Right forelimb (tissue), 1 donor: ENCODE measurements at regions not wholly inside any gene's neighbourhood (a gene's known extent, or its start where the extent isn't known, plus 50 kb on each side); places are given as distances from the start of the nearest gene placed in this dataset.

Experiments used
- DNase-seq: peaks from one replicate; pipeline ENCODE4 v3.0.0-alpha.2; 2018

GRCh38 chrY:15689994-15690393 is 1165.7 kb downstream of the NLGN4Y start:
- DNase-seq = no peak

GRCh38 chrY:15702131-15702530 is 1177.8 kb downstream of the NLGN4Y start:
- DNase-seq = no peak

DNA sequence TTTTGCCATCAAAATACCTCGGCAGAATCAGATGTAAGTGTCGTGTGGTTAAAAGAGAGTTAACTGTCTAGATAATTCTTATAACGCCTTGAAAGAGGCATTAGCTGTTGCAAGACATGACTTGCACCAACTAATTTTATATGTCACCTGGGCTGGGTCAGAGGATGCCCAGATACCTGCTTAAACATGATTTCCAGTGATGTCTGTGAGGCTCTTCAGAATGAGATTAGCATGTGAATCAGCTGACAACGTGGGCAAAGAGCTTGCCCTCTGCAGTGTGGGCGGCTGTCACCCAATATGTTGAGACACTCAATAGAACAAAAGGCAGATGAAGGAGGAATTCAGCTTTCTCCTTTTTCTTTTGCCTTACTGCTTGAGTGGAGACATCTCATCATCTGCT is 1180.6 kb downstream of the NLGN4Y start:
- DNase-seq = no peak

DNA sequence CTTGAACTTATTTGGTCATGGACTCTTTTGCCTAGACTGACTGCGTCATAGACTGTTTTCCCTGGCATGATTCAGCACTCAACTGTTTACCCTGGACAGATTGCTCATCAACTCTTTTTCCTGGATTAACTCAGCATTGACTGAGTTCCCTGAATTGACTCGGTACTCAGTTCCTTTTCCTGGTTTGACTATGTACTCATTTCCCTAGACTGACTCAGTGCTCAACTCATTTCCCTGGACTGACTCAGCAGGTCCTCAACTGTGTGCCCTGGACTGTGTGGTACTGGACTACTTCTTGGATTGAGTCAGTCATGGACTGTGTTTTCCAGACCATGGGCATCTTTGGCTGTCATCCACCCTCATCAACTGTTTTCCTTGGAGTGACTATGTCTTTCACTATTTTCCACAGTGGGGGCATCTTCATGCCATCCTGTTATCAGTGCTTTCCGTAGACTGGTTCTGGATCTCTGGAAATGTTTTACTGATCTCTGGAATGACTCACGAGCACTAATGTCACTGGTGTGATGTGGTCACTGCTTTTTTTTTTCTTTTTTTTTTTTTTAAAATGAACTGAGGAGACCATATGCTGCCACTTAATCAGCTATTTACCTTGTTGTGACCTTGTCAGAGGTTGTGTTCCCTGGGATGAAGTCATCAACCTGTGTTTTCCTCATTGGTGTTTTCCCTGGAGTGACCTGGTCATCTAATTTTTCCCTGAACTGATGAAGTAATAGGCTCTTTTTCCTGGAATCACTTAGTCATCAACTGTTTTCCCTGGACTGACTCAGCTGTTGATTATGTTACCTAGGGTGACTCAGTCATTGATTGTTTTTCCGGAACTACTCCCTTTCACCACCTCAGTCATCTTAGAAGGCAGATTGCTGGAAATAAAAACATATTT is 1225.5 kb downstream of the NLGN4Y start:
- no peak for DNase-seq

DNA sequence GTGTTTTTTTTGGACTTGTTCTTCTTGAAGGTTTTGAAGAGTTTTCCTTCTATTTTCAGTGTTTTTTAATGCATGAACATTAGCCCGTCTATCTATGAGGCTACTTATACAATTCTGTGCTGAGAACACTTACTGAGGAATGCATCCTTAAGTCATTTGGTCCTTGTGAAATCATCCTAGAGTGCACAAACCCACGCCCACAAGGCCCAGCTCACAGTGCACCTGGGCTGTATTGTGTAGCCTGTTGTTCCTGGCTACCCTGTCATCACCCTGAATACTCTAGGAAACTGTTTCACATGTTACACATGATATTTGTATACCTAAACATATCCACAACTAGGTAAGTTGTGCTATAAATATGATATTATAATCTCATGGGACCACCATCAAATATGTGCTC is 1226.7 kb downstream of the NLGN4Y start:
- DNase-seq = no peak

DNA sequence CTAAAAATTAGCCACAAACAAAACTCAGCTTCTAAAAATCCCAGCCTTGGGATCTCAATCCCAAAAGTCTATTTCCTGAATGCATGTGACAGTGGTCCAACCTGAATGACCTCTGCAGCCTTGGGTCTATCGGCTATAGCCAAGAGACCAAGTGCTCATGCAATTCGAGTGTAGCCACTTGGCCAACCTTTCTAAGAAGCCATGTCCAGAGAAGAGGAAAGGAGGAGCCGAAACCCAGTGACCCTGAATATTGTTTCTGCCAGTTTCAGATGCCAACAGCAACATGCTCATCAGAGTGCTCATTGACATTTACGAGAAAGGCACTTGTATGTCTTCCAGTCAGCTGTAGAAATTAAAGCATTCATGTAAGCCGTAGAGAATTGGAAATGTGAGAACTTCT is 1231.9 kb downstream of the NLGN4Y start:
- DNase-seq = no peak

DNA sequence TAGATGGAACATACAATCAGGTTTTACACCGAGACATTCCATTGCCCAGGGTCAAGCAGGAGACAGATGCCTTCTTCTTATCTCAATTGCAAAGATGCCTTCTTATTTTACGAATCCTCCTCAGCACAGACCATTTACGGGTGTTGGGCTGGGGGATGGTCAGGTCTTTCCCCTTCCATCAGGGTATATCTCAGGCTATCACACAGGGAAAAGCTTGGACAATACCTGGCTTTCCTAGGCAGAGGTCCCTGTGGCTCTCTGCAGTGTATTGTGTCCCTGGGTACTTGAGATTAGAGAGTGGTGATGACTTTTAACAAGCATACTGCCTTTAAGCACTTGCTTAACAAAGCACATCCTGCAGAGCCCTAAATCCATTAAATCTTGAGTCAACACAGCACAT is 1249.2 kb downstream of the NLGN4Y start:
- DNase-seq = no peak

DNA sequence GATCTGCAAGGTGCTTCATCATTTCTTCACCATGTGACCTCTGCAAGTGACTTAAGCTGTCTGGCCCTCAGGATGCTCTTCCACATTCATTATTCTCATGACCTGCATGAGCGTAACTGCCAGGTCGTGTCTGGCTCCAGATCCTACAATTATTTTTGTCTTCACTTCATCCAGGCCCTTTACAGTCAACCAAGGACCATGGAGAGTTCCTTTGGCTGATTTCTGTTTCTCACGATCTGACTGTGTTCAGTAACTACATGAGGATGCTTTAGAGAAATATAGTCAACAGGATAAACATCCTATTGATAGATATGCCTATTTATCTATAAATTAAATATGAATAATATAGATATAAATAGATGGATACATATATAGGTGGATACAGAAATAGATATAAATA is 1251.6 kb downstream of the NLGN4Y start:
- DNase-seq = no peak

GRCh38 chrY:15779891-15780290 is 1255.6 kb downstream of the NLGN4Y start:
- DNase-seq = no peak

DNA sequence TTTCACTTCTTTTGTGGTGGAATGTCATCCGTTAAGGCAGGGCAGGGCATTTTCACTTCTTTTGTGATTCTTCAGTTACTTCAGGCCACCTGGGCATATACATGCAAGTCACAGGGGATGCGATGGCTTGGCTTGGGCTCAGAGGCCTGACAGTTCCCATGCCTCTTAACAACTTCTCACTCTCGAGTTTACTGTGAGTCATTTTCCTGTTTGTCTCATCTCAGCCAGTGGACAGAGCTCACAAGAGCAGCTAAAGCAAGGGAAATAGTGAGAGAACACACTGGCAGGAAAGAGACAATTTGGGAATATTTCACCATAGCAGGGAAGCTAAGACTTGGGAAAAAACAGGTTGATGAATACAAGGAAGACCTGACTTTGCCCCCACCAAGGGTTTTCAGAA is 1275.7 kb downstream of the NLGN4Y start:
- no peak for DNase-seq

DNA sequence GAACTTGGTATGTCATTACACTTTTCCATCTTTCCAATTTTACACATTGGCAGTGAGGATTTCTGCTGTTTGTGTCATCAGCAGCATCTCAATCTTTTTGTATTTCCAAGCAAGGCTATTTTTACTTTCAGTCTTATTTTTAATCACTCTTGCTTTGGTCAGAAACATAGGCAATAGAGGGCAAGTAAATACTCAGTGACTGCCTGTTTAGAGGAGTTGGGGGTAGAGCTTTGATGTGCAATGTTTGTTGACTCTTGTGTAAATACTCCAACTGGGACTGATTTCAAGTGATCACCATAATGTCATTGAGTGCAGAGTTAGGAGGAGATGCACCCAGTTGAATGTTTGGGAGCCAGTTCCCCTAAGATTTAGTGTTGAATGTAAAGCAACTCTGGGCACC is 1281.7 kb downstream of the NLGN4Y start:
- DNase-seq = no peak

GRCh38 chrY:15814241-15814640 is 1289.9 kb downstream of the NLGN4Y start:
- no peak for DNase-seq
